ENCODE measurements at regions not wholly inside any gene's neighbourhood (a gene's known extent, or its start where the extent isn't known, plus 50 kb on each side); places are given as distances from the start of the nearest gene placed in this dataset.

DNA sequence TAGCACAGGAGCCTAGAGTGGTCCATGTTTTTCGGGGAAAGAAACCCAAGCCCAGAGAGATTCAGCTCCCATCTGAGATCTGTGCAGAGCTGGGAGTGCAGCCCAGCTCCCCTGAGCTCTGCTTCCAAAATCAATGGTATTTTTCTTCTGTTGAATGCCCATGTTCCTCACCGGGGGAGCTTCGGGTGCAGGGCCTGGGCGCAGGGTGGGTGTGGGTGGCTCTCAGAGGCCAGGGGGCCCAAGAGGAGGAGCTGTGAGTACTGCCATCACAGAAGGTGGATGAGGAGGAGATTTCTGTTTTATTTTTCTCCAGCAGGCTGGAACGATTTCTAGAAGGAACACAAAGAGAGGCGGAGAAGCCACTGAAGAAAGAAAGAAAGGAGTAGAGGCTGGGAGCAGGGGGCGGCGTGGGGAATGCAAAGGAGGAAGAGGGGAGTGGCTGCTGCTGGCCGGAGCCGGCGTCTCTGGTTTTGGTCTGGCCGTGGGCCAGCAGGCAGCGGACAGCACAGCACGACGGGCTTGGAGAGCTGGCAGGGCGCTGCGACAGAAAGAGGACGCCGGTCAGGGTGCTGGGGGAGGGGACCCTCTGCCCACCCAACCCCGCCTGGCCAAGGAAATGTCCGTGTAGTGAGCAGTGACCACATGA lies 76.2 kb upstream of the KSR1 start:
- TF ChIP-seq CTCF (IDR thresholded peaks at IDR 0.05) = no peak

- TF ChIP-seq CTCF (IDR thresholded peaks at IDR 0.05) = no peak
Observed at GRCh38 chr17:27380551-27380950, 75.7 kb upstream of the KSR1 start.

GRCh38 chr17:27381007-27381501 lies 75.2 kb upstream of the KSR1 start:
- TF ChIP-seq CTCF (IDR thresholded peaks at IDR 0.05) = peak; percentile 77

GRCh38 chr17:27382025-27382424 lies 74.2 kb upstream of the KSR1 start:
- no peak for TF ChIP-seq CTCF (IDR thresholded peaks at IDR 0.05)

- TF ChIP-seq CTCF (IDR thresholded peaks at IDR 0.05) = no peak
Observed at GRCh38 chr17:27384261-27384701, 72.0 kb upstream of the KSR1 start.

GRCh38 chr17:27384726-27385125 lies 71.5 kb upstream of the KSR1 start:
- no peak for TF ChIP-seq CTCF (IDR thresholded peaks at IDR 0.05)

DNA sequence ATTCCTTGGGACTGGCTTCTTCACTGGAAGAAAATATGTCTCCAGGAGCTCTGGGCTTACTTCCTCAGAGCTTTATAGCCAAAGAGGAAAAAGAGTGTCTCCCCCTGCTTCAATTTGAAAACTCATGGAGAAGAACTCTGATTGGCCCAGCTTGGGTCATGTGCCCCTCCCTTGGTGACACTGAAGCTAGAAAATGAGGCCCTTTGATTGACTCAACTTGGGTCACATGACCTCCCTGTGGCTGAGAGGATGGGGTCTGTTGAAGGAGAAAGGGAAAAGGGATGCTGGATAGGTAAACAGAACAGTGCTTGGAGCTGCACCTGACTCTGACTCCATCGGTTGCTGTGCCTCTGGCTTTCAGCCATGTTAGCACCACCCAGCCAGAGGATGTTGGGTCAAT lies 70.6 kb upstream of the KSR1 start:
- TF ChIP-seq CTCF (IDR thresholded peaks at IDR 0.05) = no peak

Measured in LNCAP (cell line).